MCF 10A (cell line): ENCODE measurements at regions not wholly inside any gene's neighbourhood (a gene's known extent, or its start where the extent isn't known, plus 50 kb on each side); places are given as distances from the start of the nearest gene placed in this dataset.

Experiments used
- BruUV-seq: library from RNA; stranded (reverse); fragments of 400-500 nt; replicated peaks from 2 replicates; lab custom pipeline; 2021; lab: Mats Ljungman, UMichigan
- CTCF ChIA-PET: fragments of 300-600 bp; sonication (Branson Sonifier 250); formaldehyde crosslinking; extraction: SDS; loops from one replicate; lab custom pipeline; 2021; ENCODE audit warnings: antibody characterized with exemption, inconsistent platforms; lab: Yijun Ruan, JAX
- POLR2A ChIA-PET: fragments of 300-600, 350-650 bp; sonication (Branson Sonifier 250); formaldehyde crosslinking; extraction: SDS; loops from one replicate; lab custom pipeline; 2020; ENCODE audit warnings: antibody characterized with exemption, inconsistent platforms; lab: Yijun Ruan, JAX
- DNase-seq: peaks from one replicate; pipeline ENCODE4 v3.0.0-alpha.2; 2018; ENCODE audit not compliant: unreplicated experiment
- H3K27ac Mint-ChIP-seq: one replicate; pipeline ENCODE4 v1.8.0; 2022; ENCODE audit warnings: mild to moderate bottlenecking, low read depth, mixed read lengths; ENCODE audit not compliant: unreplicated experiment
- H3K27me3 Mint-ChIP-seq: one replicate; pipeline ENCODE4 v1.8.0; 2022; ENCODE audit warnings: mixed read lengths; ENCODE audit not compliant: insufficient read depth, unreplicated experiment
- H3K36me3 Mint-ChIP-seq: one replicate; pipeline ENCODE4 v1.8.0; 2022; ENCODE audit warnings: mild to moderate bottlenecking, moderate library complexity, mixed read lengths; ENCODE audit not compliant: insufficient read depth, unreplicated experiment
- H3K4me1 Mint-ChIP-seq: one replicate; pipeline ENCODE4 v1.8.0; 2022; ENCODE audit warnings: mixed read lengths; ENCODE audit not compliant: insufficient read depth, unreplicated experiment
- H3K4me3 Mint-ChIP-seq: one replicate; pipeline ENCODE4 v1.8.0; 2022; ENCODE audit warnings: mild to moderate bottlenecking, moderate library complexity, mixed read lengths; ENCODE audit not compliant: unreplicated experiment
- H3K9me3 Mint-ChIP-seq: one replicate; pipeline ENCODE4 v1.8.0; 2022; ENCODE audit warnings: mixed read lengths; ENCODE audit not compliant: unreplicated experiment
- intact Hi-C: fragments of 100-400 bp; cut with micrococcal nuclease; formaldehyde crosslinking; loops from 2 replicates; pipeline ENCODE4 v1.14.1; 2022
- TF ChIP-seq, protein P1 (sequence below): fragments of 200-600 bp; IDR thresholded peaks from one replicate; pipeline ENCODE4 v1.8.0; 2022; ENCODE audit warnings: antibody characterized with exemption, mild to moderate bottlenecking; ENCODE audit not compliant: unreplicated experiment

- Mint-ChIP-seq H3K27me3 (peaks cover 48% of the 10 kb centered on the region), H3K4me1 (no peaks in the 10 kb centered on the region), H3K36me3 (no peaks in the 10 kb centered on the region), H3K9me3 (no peaks in the 10 kb centered on the region), H3K4me3 (no peak overlapping the region), H3K27ac (no peak overlapping the region)
- ChIA-PET POLR2A (no interaction called here), CTCF (interaction anchor here (0.8 to 1.3 kb wide), 2 partner anchors 17 to 431 kb away, joined by 3 read pairs; no protein-coding TSS in a partner anchor)
- TF ChIP-seq, protein P1, sequence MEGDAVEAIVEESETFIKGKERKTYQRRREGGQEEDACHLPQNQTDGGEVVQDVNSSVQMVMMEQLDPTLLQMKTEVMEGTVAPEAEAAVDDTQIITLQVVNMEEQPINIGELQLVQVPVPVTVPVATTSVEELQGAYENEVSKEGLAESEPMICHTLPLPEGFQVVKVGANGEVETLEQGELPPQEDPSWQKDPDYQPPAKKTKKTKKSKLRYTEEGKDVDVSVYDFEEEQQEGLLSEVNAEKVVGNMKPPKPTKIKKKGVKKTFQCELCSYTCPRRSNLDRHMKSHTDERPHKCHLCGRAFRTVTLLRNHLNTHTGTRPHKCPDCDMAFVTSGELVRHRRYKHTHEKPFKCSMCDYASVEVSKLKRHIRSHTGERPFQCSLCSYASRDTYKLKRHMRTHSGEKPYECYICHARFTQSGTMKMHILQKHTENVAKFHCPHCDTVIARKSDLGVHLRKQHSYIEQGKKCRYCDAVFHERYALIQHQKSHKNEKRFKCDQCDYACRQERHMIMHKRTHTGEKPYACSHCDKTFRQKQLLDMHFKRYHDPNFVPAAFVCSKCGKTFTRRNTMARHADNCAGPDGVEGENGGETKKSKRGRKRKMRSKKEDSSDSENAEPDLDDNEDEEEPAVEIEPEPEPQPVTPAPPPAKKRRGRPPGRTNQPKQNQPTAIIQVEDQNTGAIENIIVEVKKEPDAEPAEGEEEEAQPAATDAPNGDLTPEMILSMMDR, result no peak
- no peak for DNase-seq
- BruUV-seq, result no TSS peak
- intact Hi-C loops, result no loop called here
These were observed 190.5 kb downstream of the IRF8 start for GRCh38 chr16:86089334-86089900.

DNA sequence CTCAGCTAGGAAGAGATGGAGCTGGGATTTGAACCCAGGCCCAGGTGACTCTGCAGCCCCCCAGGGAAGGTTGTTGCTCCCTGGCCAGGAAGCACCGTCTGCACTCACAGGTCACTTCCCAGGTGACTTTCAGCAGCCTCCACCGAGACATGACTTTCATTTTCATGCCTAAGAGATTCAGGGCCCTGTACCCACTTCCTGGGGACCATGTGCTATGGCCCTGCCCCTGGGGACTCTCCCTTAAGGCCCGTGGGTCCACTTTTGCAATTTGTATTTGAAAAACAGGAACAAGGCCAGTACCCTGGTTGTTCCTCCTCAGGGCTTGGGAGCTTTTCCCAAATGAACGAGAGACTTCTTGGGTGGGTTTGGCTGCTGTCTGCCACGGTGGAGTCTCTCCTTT lies 191.0 kb downstream of the IRF8 start:
- Mint-ChIP-seq H3K9me3 (no peaks in the 10 kb centered on the region), H3K4me1 (no peaks in the 10 kb centered on the region), H3K27me3 (peaks cover 48% of the 10 kb centered on the region), H3K36me3 (no peaks in the 10 kb centered on the region), H3K4me3 (no peak overlapping the region), H3K27ac (no peak overlapping the region)
- BruUV-seq, result no TSS peak
- TF ChIP-seq, protein P1, result no peak
- POLR2A ChIA-PET, result no interaction called here
- CTCF ChIA-PET, result interaction anchor here (0.6 to 1.3 kb wide), 2 partner anchors 17 to 428 kb away, joined by 3 read pairs; no protein-coding TSS in a partner anchor
- DNase-seq, result no peak
- intact Hi-C loops, result no loop called here

GRCh38 chr16:86090461-86091170 lies 191.7 kb downstream of the IRF8 start:
- Mint-ChIP-seq H3K9me3 (no peaks in the 10 kb centered on the region), H3K4me1 (no peaks in the 10 kb centered on the region), H3K27me3 (peaks cover 48% of the 10 kb centered on the region), H3K36me3 (no peaks in the 10 kb centered on the region), H3K27ac (no peak overlapping the region), H3K4me3 (no peak overlapping the region)
- POLR2A ChIA-PET, result no interaction called here
- CTCF ChIA-PET, result interaction anchor here (0.6 to 1.3 kb wide), 2 partner anchors 18 to 427 kb away, joined by 3 read pairs; no protein-coding TSS in a partner anchor
- TF ChIP-seq, protein P1, result no peak
- no TSS peak for BruUV-seq
- no peak for DNase-seq
- intact Hi-C loops, result no loop called here

GRCh38 chr16:86091976-86092375 lies 193.0 kb downstream of the IRF8 start:
- ChIA-PET POLR2A (interaction anchor here (0.5 kb wide), 1 partner anchor 52 kb away, joined by 3 read pairs; no protein-coding TSS in a partner anchor), CTCF (no interaction called here)
- peaks cover 46% of the 10 kb centered on the region for H3K27me3 Mint-ChIP-seq

More at GRCh38 chr16:86091976-86092375, 193.0 kb downstream of the IRF8 start:
- no peak for DNase-seq
- TF ChIP-seq, protein P1, result no peak
- H3K27ac Mint-ChIP-seq, result no peak overlapping the region
- no TSS peak for BruUV-seq
- H3K36me3 Mint-ChIP-seq, result no peaks in the 10 kb centered on the region
- no peaks in the 10 kb centered on the region for H3K4me1 Mint-ChIP-seq
- no peak overlapping the region for H3K4me3 Mint-ChIP-seq
- intact Hi-C loops, result no loop called here
- H3K9me3 Mint-ChIP-seq, result no peaks in the 10 kb centered on the region
